ENCODE measurements at regions not wholly inside any gene's neighbourhood (a gene's known extent, or its start where the extent isn't known, plus 50 kb on each side); places are given as distances from the start of the nearest gene placed in this dataset.

DNA sequence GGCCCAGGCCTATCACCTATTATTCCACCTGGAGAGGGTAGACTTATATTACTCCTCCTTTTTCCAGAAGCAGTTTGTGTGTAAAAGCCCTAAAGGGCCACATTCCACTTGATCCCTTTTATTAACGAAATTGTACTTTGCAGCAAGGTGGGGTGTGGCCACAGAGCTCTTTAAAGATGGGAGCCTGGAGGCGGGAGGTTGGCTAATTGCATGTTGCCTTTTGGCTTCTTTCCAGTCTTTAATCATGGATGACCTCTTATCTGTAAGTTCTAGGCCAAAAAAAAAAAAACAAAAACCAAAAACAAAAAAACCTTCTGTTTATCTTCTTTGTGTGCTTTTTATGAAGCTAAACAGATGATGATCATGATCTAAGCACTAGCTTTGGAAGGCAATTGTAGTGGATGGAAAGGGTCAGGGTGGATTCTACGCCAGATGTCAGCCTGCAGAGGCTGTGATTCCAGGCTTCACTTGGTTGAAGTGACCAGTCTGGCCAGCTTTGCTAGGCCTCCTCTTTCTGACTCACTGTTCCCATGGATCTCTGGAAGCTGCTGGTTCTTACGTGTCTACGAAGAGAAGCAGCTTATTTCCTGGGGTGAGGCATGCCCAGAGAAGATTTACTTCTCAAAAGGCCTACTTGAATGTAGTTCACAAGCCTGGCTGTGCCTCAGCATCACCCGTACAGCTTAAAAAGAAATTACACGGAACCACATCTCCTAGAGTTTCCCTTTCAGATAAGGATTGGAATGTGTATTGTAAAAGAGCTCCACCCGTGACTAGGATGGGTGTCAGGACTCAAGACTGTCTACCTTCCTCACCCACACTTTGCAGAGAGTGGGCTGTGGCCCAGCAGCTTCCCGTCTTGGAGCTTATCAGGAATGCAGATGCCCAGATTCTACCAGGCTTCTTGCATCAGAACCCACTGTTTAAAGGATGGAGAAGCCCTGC is 330.9 kb upstream of the C2CD4B start:
- Histone ChIP-seq H3K36me3 (ENCODE audit: control insufficient read depth, insufficient read depth, low read length) (no peaks in the 10 kb centered on the region), H3K27me3 (ENCODE audit: control insufficient read depth, insufficient read depth, low read length) (no peaks in the 10 kb centered on the region), H3K4me3 (ENCODE audit: low read depth, low read length) (no peak overlapping the region), H3K9ac (no peak overlapping the region), H3K79me2 (no peaks in the 10 kb centered on the region), H2AFZ (no peak overlapping the region), H3K4me1 (no peaks in the 10 kb centered on the region), H3K27ac (no peak overlapping the region), H3K4me2 (ENCODE audit: low read length) (no peak overlapping the region), H3K9me3 (ENCODE audit: control insufficient read depth, low read length) (no peaks in the 10 kb centered on the region)
- TF ChIP-seq, protein P1, sequence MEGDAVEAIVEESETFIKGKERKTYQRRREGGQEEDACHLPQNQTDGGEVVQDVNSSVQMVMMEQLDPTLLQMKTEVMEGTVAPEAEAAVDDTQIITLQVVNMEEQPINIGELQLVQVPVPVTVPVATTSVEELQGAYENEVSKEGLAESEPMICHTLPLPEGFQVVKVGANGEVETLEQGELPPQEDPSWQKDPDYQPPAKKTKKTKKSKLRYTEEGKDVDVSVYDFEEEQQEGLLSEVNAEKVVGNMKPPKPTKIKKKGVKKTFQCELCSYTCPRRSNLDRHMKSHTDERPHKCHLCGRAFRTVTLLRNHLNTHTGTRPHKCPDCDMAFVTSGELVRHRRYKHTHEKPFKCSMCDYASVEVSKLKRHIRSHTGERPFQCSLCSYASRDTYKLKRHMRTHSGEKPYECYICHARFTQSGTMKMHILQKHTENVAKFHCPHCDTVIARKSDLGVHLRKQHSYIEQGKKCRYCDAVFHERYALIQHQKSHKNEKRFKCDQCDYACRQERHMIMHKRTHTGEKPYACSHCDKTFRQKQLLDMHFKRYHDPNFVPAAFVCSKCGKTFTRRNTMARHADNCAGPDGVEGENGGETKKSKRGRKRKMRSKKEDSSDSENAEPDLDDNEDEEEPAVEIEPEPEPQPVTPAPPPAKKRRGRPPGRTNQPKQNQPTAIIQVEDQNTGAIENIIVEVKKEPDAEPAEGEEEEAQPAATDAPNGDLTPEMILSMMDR (IDR thresholded peaks at IDR 0.05), result no peak

DNA sequence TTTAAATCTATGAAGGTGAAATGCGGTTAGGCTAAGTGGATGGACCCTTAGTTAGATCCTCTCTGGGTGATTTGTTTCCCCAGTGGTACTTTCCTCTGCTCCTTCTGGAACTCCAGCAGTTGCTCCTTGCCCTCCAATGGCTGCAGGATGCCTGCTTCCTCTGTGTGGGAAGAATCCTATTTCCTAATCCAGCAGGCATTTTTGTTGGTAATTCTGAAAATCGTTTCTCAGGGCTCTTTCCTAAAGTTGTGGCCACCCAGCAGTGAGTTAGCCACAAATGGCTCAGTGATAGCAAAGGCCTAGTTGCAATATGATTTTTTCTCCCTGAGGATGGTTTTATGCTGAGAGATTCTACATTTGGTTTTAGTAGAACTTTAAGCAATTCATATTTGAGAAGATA is 332.3 kb upstream of the C2CD4B start:
- Histone ChIP-seq H2AFZ (no peak overlapping the region), H3K27ac (no peak overlapping the region)
- TF ChIP-seq, protein P1 (IDR thresholded peaks at IDR 0.05), result no peak

DNA sequence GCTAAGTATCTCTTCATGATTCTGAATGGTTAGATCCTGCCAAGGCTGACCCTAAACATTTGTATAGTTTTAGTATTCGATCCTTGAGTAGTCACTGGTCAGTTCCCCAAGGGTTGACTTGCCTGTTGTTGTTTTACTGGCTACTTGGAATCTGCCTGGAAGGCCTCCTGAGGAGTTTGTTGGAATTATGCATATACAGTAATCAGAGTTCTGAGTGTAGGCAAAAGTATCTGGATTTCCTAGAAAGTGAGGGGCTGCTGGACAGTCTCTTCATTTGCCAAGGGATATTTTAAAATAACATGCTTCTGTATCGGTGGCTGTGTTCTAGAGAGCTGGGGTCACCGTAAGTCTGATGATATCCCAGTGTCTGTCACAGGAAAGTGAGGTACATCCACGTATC is 333.2 kb upstream of the C2CD4B start:
- Histone ChIP-seq H3K4me2 (ENCODE audit: low read length) (no peak overlapping the region), H2AFZ (no peak overlapping the region), H3K79me2 (no peaks in the 10 kb centered on the region), H3K27ac (no peak overlapping the region), H3K36me3 (ENCODE audit: control insufficient read depth, insufficient read depth, low read length) (no peaks in the 10 kb centered on the region), H3K4me3 (ENCODE audit: low read depth, low read length) (no peak overlapping the region), H3K9ac (no peak overlapping the region), H3K27me3 (ENCODE audit: control insufficient read depth, insufficient read depth, low read length) (no peaks in the 10 kb centered on the region), H3K9me3 (ENCODE audit: control insufficient read depth, low read length) (no peaks in the 10 kb centered on the region), H3K4me1 (no peaks in the 10 kb centered on the region)
- TF ChIP-seq, protein P1 (IDR thresholded peaks at IDR 0.05), result no peak

More for the DNA sequence above, 332.3 kb upstream of the C2CD4B start:
- Histone ChIP-seq H3K9me3 (ENCODE audit: control insufficient read depth, low read length) (no peaks in the 10 kb centered on the region), H3K27me3 (ENCODE audit: control insufficient read depth, insufficient read depth, low read length) (no peaks in the 10 kb centered on the region), H3K4me3 (ENCODE audit: low read depth, low read length) (no peak overlapping the region), H3K9ac (no peak overlapping the region), H3K79me2 (no peaks in the 10 kb centered on the region), H3K4me2 (ENCODE audit: low read length) (no peak overlapping the region), H3K36me3 (ENCODE audit: control insufficient read depth, insufficient read depth, low read length) (no peaks in the 10 kb centered on the region), H3K4me1 (no peaks in the 10 kb centered on the region)

DNA sequence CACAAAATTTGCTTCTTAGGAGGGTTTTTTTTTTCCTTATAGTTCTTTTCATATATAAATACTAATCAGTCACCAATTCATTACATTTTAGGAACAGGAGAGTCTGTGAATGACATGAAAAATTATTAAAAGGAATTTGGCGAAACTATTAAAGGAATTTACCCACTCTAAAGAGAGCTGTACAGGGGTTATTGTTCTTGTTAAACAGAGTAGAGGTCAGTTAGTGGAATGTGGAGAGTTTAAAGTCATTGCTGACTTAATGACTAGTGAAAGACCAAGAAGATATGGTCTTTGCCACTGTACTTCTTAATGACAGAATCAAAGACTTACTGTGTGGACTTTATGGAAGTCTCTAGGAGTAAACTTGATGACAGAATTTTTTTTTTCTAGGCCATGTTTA is 333.6 kb upstream of the C2CD4B start:
- no peak overlapping the region for H3K9ac ChIP-seq
- no peaks in the 10 kb centered on the region for H3K36me3 ChIP-seq (ENCODE audit: control insufficient read depth, insufficient read depth, low read length)
- H3K4me3 ChIP-seq (ENCODE audit: low read depth, low read length), result no peak overlapping the region
- H3K4me2 ChIP-seq (ENCODE audit: low read length), result no peak overlapping the region
- TF ChIP-seq, protein P1 (IDR thresholded peaks at IDR 0.05), result no peak
- no peak overlapping the region for H3K27ac ChIP-seq
- no peaks in the 10 kb centered on the region for H3K9me3 ChIP-seq (ENCODE audit: control insufficient read depth, low read length)
- no peaks in the 10 kb centered on the region for H3K27me3 ChIP-seq (ENCODE audit: control insufficient read depth, insufficient read depth, low read length)
- H2AFZ ChIP-seq, result no peak overlapping the region
- no peaks in the 10 kb centered on the region for H3K79me2 ChIP-seq
- no peaks in the 10 kb centered on the region for H3K4me1 ChIP-seq

DNA sequence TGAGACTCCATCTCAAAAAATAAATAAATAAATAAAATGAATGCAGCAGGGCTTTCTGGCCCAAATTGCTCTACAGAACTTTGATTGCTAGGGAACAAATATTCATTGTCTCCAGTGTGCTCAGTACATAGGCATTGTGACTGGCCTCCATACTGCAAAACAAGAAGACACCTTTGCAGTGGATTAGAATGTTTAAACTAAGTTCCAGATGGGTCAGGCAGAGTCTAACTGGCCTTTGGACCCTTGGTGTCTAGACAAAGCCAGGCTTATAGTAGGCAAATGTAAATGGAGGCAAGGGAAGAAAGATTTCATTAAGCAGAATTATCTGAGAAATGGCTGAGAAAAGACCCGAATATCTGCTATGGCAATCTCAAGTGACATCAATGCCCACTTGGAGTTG is 335.2 kb upstream of the C2CD4B start:
- no peaks in the 10 kb centered on the region for H3K27me3 ChIP-seq (ENCODE audit: control insufficient read depth, insufficient read depth, low read length)
- H3K9me3 ChIP-seq (ENCODE audit: control insufficient read depth, low read length), result no peaks in the 10 kb centered on the region
- no peaks in the 10 kb centered on the region for H3K79me2 ChIP-seq
- H3K4me3 ChIP-seq (ENCODE audit: low read depth, low read length), result no peak overlapping the region
- no peak overlapping the region for H3K9ac ChIP-seq
- H2AFZ ChIP-seq, result no peak overlapping the region
- H3K4me1 ChIP-seq, result no peaks in the 10 kb centered on the region
- no peak overlapping the region for H3K4me2 ChIP-seq (ENCODE audit: low read length)
- TF ChIP-seq, protein P1 (IDR thresholded peaks at IDR 0.05), result no peak
- no peak overlapping the region for H3K27ac ChIP-seq
- no peaks in the 10 kb centered on the region for H3K36me3 ChIP-seq (ENCODE audit: control insufficient read depth, insufficient read depth, low read length)
